ENCODE measurements at regions not wholly inside any gene's neighbourhood (a gene's known extent, or its start where the extent isn't known, plus 50 kb on each side); places are given as distances from the start of the nearest gene placed in this dataset.

GRCh38 chr12:4847713-4848112 lies 62.0 kb upstream of the KCNA1 start:
- TF ChIP-seq POLR2AphosphoS5 (IDR thresholded peaks at IDR 0.05; ENCODE audit: low read depth, low read length): no peak
- no peak for TF ChIP-seq POLR2A (IDR thresholded peaks at IDR 0.05; ENCODE audit: low read depth, low read length)
- TF ChIP-seq SPI1 (IDR thresholded peaks at IDR 0.05; ENCODE audit: low read depth, low read length): no peak
- TF ChIP-seq POU2F2 (IDR thresholded peaks at IDR 0.05; ENCODE audit: low read depth, low read length): no peak
- no peak for TF ChIP-seq TAF1 (IDR thresholded peaks at IDR 0.05; ENCODE audit: low read depth, low read length)
- no peak for TF ChIP-seq PAX5 (IDR thresholded peaks at IDR 0.05; ENCODE audit: insufficient read depth, low read length, severe bottlenecking)
